Prostate gland (tissue), 2 donors: ENCODE measurements at regions not wholly inside any gene's neighbourhood (a gene's known extent, or its start where the extent isn't known, plus 50 kb on each side); places are given as distances from the start of the nearest gene placed in this dataset.

Experiments
- DNase-seq: peaks from one replicate; pipeline ENCODE4 v3.0.0-alpha.2; 2019; ENCODE audit warnings: low spot score
- H3K27ac ChIP-seq, 2 donors: fragments of 200-600 bp; sonication (generic); 2 replicates each; pipeline ENCODE4 v1.5.1; 2017 to 2019
- H3K27me3 ChIP-seq: fragments of 200-600 bp; sonication (generic); replicated peaks from 2 replicates; pipeline ENCODE4 v1.5.1; 2019; ENCODE audit not compliant: insufficient read depth
- H3K36me3 ChIP-seq, 2 donors: fragments of 200-600 bp; sonication (generic); 1 replicate in 1 of 2; 2 replicates in 1 of 2; pipeline versions ENCODE4 v1.5.1 to v1.8.1; 2017 to 2019
- H3K4me1 ChIP-seq: fragments of 200-600 bp; sonication (generic); replicated peaks from 2 replicates; pipeline ENCODE4 v1.5.1; 2019
- H3K4me3 ChIP-seq, 2 donors: fragments of 200-600 bp; sonication (generic); 2 replicates each; pipeline ENCODE4 v1.5.1; 2017 to 2019
- H3K9me3 ChIP-seq: fragments of 200-600 bp; sonication (generic); 2 replicates; pipeline ENCODE4 v1.5.1; 2017
- POLR2A ChIP-seq: fragments of 450-650 bp; IDR thresholded peaks from one replicate; pipeline ENCODE4 v1.6.1; 2016; ENCODE audit warnings: antibody characterized with exemption, mild to moderate bottlenecking
- POLR2AphosphoS5 ChIP-seq: sonication (generic); formaldehyde crosslinking; IDR thresholded peaks from one replicate; pipeline ENCODE4 v1.6.1; 2017; ENCODE audit warnings: antibody characterized with exemption
- WGBS: methylation state at CpG from one replicate; pipeline ENCODE4 v1.1.5; 2018; 5-methylcytosine and 5-hydroxymethylcytosine counted together
- intact Hi-C: fragments of 100-400 bp; cut with DNase I; formaldehyde crosslinking; loops from one replicate; pipeline ENCODE4 v1.14.2; 2022
- TF ChIP-seq, protein P1 (sequence below), 4 experiments: fragments of 200-600 bp in 2 of 4; fragments of 450-650 bp in 2 of 4; sonication (generic) in 2 of 4; IDR thresholded peaks; 1 replicate in 3 of 4; 2 replicates in 1 of 4; pipeline ENCODE4 v1.5.1; 2016 to 2019; ENCODE audit warnings: antibody characterized with exemption in 4 of 4, mild to moderate bottlenecking in 2 of 4, moderate library complexity in 2 of 4

DNA sequence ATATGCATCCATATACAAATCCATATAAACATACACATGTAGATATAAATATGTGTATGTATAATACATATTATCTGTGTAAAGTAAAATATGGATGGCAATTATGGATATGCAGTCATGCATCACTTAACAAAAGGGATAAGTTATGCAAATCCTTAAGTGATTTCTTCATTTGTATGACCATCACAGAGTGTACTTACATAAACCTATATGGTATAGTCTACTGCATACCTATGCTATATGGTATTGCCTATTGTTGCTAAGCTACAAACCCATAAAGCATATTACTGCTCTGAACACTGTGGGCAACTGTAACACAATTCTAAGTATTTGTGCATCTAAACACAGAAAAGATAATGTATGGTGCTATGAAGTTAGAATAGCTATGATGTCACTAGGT lies 227.2 kb downstream of the SLC6A15 start:
- intact Hi-C loops = no loop called here

DNA sequence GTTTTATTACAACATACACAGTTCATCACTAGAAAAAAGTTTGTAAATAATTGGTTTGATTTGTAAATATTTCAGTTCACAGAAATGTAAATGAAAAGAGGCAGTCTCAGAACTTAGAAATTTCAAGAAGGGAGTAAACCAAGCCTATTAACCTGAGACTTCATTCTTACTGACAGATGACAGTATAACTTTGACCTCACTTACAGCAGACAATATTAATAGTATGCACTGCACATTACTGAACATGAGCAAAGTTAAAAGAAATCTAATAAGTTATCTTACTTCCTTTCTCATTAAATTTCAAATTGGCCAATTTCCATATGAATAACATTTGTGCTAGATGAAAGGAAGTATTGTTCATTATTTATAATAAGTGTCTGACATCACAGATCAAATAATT lies 235.8 kb downstream of the SLC6A15 start:
- H3K9me3 ChIP-seq = no peaks in the 10 kb centered on the region

More for the DNA sequence above, 227.2 kb downstream of the SLC6A15 start:
- Histone ChIP-seq H3K36me3 (no peaks in the 10 kb centered on the region), H3K4me3 (no peak overlapping the region), H3K27ac (no peak overlapping the region), H3K9me3 (no peaks in the 10 kb centered on the region), H3K27me3 (no peaks in the 10 kb centered on the region), H3K4me1 (no peaks in the 10 kb centered on the region)
- TF ChIP-seq, protein P1, sequence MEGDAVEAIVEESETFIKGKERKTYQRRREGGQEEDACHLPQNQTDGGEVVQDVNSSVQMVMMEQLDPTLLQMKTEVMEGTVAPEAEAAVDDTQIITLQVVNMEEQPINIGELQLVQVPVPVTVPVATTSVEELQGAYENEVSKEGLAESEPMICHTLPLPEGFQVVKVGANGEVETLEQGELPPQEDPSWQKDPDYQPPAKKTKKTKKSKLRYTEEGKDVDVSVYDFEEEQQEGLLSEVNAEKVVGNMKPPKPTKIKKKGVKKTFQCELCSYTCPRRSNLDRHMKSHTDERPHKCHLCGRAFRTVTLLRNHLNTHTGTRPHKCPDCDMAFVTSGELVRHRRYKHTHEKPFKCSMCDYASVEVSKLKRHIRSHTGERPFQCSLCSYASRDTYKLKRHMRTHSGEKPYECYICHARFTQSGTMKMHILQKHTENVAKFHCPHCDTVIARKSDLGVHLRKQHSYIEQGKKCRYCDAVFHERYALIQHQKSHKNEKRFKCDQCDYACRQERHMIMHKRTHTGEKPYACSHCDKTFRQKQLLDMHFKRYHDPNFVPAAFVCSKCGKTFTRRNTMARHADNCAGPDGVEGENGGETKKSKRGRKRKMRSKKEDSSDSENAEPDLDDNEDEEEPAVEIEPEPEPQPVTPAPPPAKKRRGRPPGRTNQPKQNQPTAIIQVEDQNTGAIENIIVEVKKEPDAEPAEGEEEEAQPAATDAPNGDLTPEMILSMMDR (IDR thresholded peaks at IDR 0.05) = no peak
- TF ChIP-seq POLR2AphosphoS5 = no peak
- DNase-seq = no peak

DNA sequence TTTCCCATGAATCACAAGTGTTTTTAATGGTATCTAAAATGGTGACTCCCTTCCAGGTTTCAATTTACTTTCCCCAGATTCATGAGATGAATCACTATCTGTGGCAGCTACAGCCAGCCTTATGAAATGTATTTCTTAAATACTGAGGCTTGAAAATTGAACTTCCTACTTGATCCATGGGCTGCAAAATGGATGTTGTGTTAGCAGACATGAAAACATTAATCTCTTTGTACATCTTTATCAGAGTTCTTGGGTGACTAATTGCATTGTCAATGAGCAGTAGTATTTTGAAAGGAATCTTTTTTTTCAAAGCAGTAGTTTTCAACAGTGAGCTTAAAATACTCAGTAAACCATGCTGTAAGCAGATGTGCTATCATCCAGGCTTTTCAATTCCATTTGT lies 250.8 kb downstream of the SLC6A15 start:
- TF ChIP-seq, protein P1 (IDR thresholded peaks at IDR 0.05) = no peak
- no peak for TF ChIP-seq POLR2AphosphoS5
- no peak for TF ChIP-seq POLR2A
- H3K4me1 ChIP-seq = no peaks in the 10 kb centered on the region
- intact Hi-C loops = no loop called here
- H3K9me3 ChIP-seq = no peaks in the 10 kb centered on the region
- no peak overlapping the region for H3K27ac ChIP-seq
- H3K36me3 ChIP-seq = no peaks in the 10 kb centered on the region
- no peak for DNase-seq
- no peaks in the 10 kb centered on the region for H3K27me3 ChIP-seq
- no peak overlapping the region for H3K4me3 ChIP-seq

More for the DNA sequence above, 235.8 kb downstream of the SLC6A15 start:
- Histone ChIP-seq H3K27ac (no peak overlapping the region), H3K27me3 (no peaks in the 10 kb centered on the region), H3K4me1 (no peaks in the 10 kb centered on the region), H3K36me3 (no peaks in the 10 kb centered on the region), H3K4me3 (no peak overlapping the region)
- TF ChIP-seq, protein P1 (IDR thresholded peaks at IDR 0.05) = no peak
- TF ChIP-seq POLR2AphosphoS5 (no peak), POLR2A (no peak)
- DNase-seq = no peak
- intact Hi-C loops = no loop called here

DNA sequence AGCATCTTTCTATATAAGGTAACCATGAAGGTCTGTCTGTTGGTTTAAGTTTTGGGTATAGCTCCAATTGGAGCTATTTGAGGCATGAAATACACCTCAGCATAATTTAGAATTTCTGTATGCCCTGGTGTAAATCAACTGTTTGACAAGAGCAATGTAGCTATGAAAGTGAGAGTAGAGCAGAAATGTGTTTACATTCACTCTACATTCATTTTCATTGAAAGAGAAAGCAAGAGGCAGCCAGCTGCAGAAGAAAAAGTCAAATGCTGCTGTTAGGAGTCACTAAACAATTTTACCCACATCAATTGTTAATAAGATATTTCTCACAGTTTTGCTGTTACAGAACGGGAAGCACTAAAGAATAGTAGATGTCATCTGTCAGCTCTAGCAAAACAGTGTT lies 252.5 kb downstream of the SLC6A15 start:
- H3K9me3 ChIP-seq = no peaks in the 10 kb centered on the region
- no peak overlapping the region for H3K27ac ChIP-seq
- no peak for DNase-seq
- no peaks in the 10 kb centered on the region for H3K27me3 ChIP-seq
- no peak for TF ChIP-seq POLR2A
- TF ChIP-seq, protein P1 (IDR thresholded peaks at IDR 0.05) = no peak
- no peak for TF ChIP-seq POLR2AphosphoS5
- no peaks in the 10 kb centered on the region for H3K4me1 ChIP-seq
- 54% methylated on average over 1 of the region's 1 CpG for WGBS
- intact Hi-C loops = no loop called here
- no peak overlapping the region for H3K4me3 ChIP-seq
- no peaks in the 10 kb centered on the region for H3K36me3 ChIP-seq

DNA sequence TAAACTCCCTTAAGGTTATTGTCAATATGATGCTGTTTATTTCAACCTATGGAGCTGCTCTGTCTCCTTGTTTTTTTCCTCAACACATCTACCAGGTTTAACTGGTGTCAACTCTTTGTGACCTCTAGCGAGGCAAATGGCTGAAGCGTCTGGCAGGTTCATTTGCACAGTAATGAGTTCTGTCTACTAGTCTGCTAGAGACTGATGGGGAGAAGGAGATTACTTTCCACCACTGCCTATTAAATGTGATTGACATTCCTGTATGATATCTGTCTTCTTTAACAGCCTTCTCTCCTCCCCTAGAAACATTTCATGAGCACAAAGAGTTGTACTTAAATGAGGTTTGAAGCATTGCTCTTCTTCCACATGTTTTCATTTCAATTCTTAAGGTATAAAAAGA lies 253.7 kb downstream of the SLC6A15 start:
- 70% methylated on average over 2 of the region's 2 CpGs for WGBS
- intact Hi-C loops = no loop called here
- Histone ChIP-seq H3K36me3 (no peaks in the 10 kb centered on the region), H3K27ac (no peak overlapping the region), H3K27me3 (no peaks in the 10 kb centered on the region), H3K4me3 (no peak overlapping the region), H3K4me1 (no peaks in the 10 kb centered on the region), H3K9me3 (no peaks in the 10 kb centered on the region)
- no peak for DNase-seq
- TF ChIP-seq, protein P1 (IDR thresholded peaks at IDR 0.05) = no peak
- TF ChIP-seq POLR2AphosphoS5 (no peak), POLR2A (no peak)
